Kidney (tissue), 13 donors: ENCODE measurements at regions not wholly inside any gene's neighbourhood (a gene's known extent, or its start where the extent isn't known, plus 50 kb on each side); places are given as distances from the start of the nearest gene placed in this dataset.
A peak's percentile ranks its signal among the peaks of the same experiment; 100 is the strongest.

ENCODE experiments used
- DNase-seq, 5 donors: peaks; one replicate each; pipeline ENCODE4 v3.0.0-alpha.2; 2013 to 2020
- FAIRE-seq: peaks from 2 replicates; lab custom pipeline; 2012; peaks lifted over from hg19 to GRCh38; lab: Jason Lieb, UNC
- H3K27ac ChIP-seq, 2 donors: one replicate each; pipeline ENCODE4 v1.7.0; 2013; ENCODE audit warnings: low read depth in 2 of 2, low read length in 2 of 2, inconsistent platforms in 1 of 2
- H3K27me3 ChIP-seq: one replicate; pipeline ENCODE4 v1.7.1; 2013; ENCODE audit warnings: low read length, inconsistent platforms; ENCODE audit not compliant: control insufficient read depth, insufficient read depth
- H3K36me3 ChIP-seq, 3 donors: one replicate each; pipeline versions ENCODE4 v1.7.0 to v1.7.1; 2013; ENCODE audit warnings: low read length in 3 of 3, control low read depth in 1 of 3, inconsistent platforms in 1 of 3; ENCODE audit not compliant: insufficient read depth in 3 of 3, control insufficient read depth in 2 of 3
- H3K4me1 ChIP-seq, 3 donors: one replicate each; pipeline versions ENCODE4 v1.7.0 to v1.7.1; 2013; ENCODE audit warnings: low read length in 3 of 3, inconsistent platforms in 1 of 3, low read depth in 1 of 3; ENCODE audit not compliant: control insufficient read depth in 2 of 3, insufficient read depth in 2 of 3
- H3K4me3 ChIP-seq, 3 donors: one replicate each; pipeline versions ENCODE4 v1.7.0 to v1.8.1; 2013; ENCODE audit warnings: low read length in 3 of 3, control low read depth in 1 of 3, inconsistent platforms in 1 of 3
- H3K9ac ChIP-seq, 3 donors: one replicate each; pipeline versions ENCODE4 v1.7.0 to v1.7.1; 2013; ENCODE audit warnings: low read length in 3 of 3, control low read depth in 1 of 3, inconsistent platforms in 1 of 3
- H3K9me3 ChIP-seq, 3 donors: one replicate each; pipeline versions ENCODE4 v1.7.0 to v1.7.1; 2013; ENCODE audit warnings: low read length in 3 of 3, control low read depth in 1 of 3, inconsistent platforms in 1 of 3; ENCODE audit not compliant: control insufficient read depth in 2 of 3, insufficient read depth in 1 of 3
- intact Hi-C: fragments of 100-400 bp; cut with DNase I; formaldehyde crosslinking; loops from one replicate; pipeline ENCODE4 v1.11.1; 2022
- TF ChIP-seq, protein P1 (sequence below): IDR thresholded peaks from 3 replicates; pipeline ENCODE4 v1.5.1; 2012; ENCODE audit warnings: mild to moderate bottlenecking, moderate library complexity, borderline replicate concordance; ENCODE audit not compliant: insufficient read depth; ENCODE audit errors: extremely low read depth
- donor health status: control.
- donor health status: control.
- donor health status: control.
- donor health status: control.
- donor health status: control.
- donor health status: DM: yes; HTN: yes; CAD: no.
- donor health status: Normal renal cell carcinoma (clear cell type).

DNA sequence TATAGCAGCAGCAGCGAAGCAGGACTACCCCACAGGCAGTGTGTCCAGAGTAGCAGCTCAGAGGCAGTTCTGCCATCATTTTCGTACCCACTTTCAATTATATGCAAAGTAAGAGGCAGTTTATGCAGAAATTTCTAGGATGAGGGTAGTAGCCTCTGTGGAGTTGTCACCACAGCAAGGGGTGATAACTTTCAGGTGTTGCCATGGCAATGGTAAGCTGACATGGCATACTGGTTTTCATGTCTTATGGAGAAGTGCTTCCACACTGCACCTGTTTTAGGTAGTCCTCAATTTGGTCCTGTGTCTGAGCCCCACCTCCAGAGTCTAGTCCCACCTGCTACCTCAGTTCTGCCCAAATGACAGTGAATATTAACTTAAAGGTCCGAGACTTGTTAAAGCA, 133.3 kb upstream of the SYT6 start:
- H3K9ac ChIP-seq = no peak overlapping the region
- no peaks in the 10 kb centered on the region for H3K27me3 ChIP-seq
- FAIRE-seq (no peak), DNase-seq (no peak)
- H3K36me3 ChIP-seq = no peaks in the 10 kb centered on the region
- H3K9me3 ChIP-seq = no peaks in the 10 kb centered on the region
- intact Hi-C loops = no loop called here
- no peak overlapping the region for H3K4me3 ChIP-seq
- TF ChIP-seq, protein P1, sequence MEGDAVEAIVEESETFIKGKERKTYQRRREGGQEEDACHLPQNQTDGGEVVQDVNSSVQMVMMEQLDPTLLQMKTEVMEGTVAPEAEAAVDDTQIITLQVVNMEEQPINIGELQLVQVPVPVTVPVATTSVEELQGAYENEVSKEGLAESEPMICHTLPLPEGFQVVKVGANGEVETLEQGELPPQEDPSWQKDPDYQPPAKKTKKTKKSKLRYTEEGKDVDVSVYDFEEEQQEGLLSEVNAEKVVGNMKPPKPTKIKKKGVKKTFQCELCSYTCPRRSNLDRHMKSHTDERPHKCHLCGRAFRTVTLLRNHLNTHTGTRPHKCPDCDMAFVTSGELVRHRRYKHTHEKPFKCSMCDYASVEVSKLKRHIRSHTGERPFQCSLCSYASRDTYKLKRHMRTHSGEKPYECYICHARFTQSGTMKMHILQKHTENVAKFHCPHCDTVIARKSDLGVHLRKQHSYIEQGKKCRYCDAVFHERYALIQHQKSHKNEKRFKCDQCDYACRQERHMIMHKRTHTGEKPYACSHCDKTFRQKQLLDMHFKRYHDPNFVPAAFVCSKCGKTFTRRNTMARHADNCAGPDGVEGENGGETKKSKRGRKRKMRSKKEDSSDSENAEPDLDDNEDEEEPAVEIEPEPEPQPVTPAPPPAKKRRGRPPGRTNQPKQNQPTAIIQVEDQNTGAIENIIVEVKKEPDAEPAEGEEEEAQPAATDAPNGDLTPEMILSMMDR = no peak
- H3K4me1 ChIP-seq = no peaks in the 10 kb centered on the region
- no peak overlapping the region for H3K27ac ChIP-seq

DNA sequence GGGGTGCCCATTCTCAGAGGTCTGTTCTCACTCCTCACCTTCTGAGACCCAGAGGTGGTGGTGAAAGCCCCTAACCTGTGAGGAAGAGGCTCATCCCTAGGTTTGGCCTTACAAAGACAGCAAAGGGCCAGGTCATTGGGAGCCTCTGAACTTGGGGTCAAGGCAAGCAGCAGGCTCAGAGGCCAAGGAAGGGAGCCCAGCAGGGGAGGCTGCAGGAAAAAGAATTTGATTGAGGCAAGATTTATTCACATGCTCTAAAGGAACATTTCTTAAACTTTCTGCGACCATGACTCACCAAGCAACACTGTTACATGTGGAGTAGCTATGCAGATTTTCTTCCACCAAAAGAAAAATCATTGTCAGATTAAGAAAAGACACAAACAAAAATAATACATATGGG, 132.5 kb upstream of the SYT6 start:
- FAIRE-seq = no peak
- Histone ChIP-seq H3K4me3 (no peak overlapping the region), H3K27ac (no peak overlapping the region), H3K4me1 (no peaks in the 10 kb centered on the region), H3K9ac (no peak overlapping the region), H3K36me3 (no peaks in the 10 kb centered on the region), H3K9me3 (no peaks in the 10 kb centered on the region), H3K27me3 (no peaks in the 10 kb centered on the region)
- TF ChIP-seq, protein P1 = no peak
- intact Hi-C loops = no loop called here
- DNase-seq = no peak

DNA sequence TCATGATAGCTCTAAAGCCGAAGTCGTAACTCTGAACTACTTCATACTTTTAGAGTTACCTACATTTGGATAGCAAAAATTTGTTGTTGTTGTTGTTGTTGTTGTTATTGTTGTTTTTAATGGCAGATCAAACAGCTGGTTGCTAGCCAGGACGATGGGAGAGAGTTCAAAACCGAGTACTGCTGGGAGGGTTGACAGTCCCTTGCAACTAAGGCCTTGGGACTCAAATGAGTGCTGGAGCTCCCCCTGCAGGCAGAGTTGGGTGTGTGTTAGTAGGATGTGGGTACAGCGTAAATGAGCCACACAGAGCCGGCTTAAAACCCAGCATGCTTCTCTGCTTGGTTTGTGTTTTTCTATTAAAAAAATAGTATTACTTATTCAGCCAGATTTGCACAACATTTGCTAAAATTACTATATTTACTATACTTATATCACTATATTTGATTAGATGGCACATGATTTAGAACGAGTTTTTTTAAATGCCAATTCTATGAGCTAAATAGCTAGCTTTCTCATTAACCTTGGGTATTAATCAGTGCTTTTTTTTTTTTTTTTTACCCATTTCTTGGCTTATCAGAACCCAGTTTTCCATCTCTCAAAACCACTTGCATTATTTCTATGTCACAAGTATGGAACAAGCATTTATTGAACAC, 129.2 kb upstream of the SYT6 start:
- peak; percentile 73 for FAIRE-seq
- peak; percentile 87 to 96 (median 90) for DNase-seq
- no peaks in the 10 kb centered on the region for H3K36me3 ChIP-seq
- H3K4me3 ChIP-seq = no peak overlapping the region
- no peak overlapping the region for H3K27ac ChIP-seq
- no peak overlapping the region for H3K9ac ChIP-seq
- no peaks in the 10 kb centered on the region for H3K9me3 ChIP-seq
- H3K4me1 ChIP-seq = no peaks in the 10 kb centered on the region
- TF ChIP-seq, protein P1 = peak; percentile 87
- intact Hi-C loops = loop anchor here (5.0 kb wide), 1 partner anchor 306 kb away; the partner anchor contains the start of gene OLFML3
- no peaks in the 10 kb centered on the region for H3K27me3 ChIP-seq

DNA sequence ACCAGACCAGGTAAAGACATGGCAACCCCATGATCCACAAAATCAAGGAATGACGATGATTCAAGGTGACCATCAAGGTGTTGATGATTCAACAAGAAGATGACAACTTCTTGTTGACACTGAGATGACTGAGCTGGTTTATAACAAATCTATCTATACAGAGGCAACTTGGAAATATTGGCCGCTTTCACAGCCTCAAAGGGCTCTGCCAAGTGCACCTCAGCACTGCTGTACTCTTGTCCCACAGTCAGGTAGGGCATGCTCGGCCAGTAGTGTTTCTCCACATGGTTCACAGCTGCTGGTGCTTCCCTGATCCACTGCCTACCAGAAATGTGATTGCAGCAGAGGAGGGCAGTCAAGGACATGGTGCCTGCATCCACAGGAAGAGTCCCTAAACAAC, 125.2 kb upstream of the SYT6 start:
- intact Hi-C loops = no loop called here
- Histone ChIP-seq H3K36me3 (no peaks in the 10 kb centered on the region), H3K27ac (no peak overlapping the region), H3K27me3 (no peaks in the 10 kb centered on the region), H3K4me3 (no peak overlapping the region), H3K4me1 (no peaks in the 10 kb centered on the region), H3K9ac (no peak overlapping the region), H3K9me3 (no peaks in the 10 kb centered on the region)
- no peak for DNase-seq
- FAIRE-seq = no peak
- TF ChIP-seq, protein P1 = no peak
